HL-60 (cell line): ENCODE measurements at regions not wholly inside any gene's neighbourhood (a gene's known extent, or its start where the extent isn't known, plus 50 kb on each side); places are given as distances from the start of the nearest gene placed in this dataset.

Experiments
- CTCF ChIP-seq: IDR thresholded peaks from one replicate; pipeline ENCODE4 v1.5.1; 2011; ENCODE audit warnings: low read length, control low read depth, inconsistent platforms; ENCODE audit not compliant: insufficient read depth
- GABPA ChIP-seq: IDR thresholded peaks from 2 replicates; pipeline ENCODE4 v1.6.1; 2012; ENCODE audit warnings: low read depth
- POLR2AphosphoS5 ChIP-seq: IDR thresholded peaks from 2 replicates; pipeline ENCODE4 v1.6.1; 2012; ENCODE audit warnings: low read depth
- REST ChIP-seq: IDR thresholded peaks from 2 replicates; pipeline ENCODE4 v1.6.1; 2012; ENCODE audit warnings: low read depth; ENCODE audit not compliant: insufficient replicate concordance
- SPI1 ChIP-seq: IDR thresholded peaks from 2 replicates; pipeline ENCODE4 v1.6.1; 2012; ENCODE audit warnings: low read depth, mild to moderate bottlenecking, borderline replicate concordance

- TF ChIP-seq CTCF = no peak
- TF ChIP-seq REST = no peak
- no peak for TF ChIP-seq POLR2AphosphoS5
- no peak for TF ChIP-seq GABPA
- TF ChIP-seq SPI1 = no peak
Observed at GRCh38 chr1:223052462-223052861, 90.6 kb downstream of the TLR5 start.
